Keratinocyte (primary cell): ENCODE measurements at regions not wholly inside any gene's neighbourhood (a gene's known extent, or its start where the extent isn't known, plus 50 kb on each side); places are given as distances from the start of the nearest gene placed in this dataset.

Experiments used
- DNase-seq: peaks from one replicate; pipeline ENCODE4 v3.0.0-alpha.2; 2011; ENCODE audit warnings: low read depth, missing footprints, low spot score
- FAIRE-seq: peaks from 2 replicates; lab custom pipeline; 2011; peaks lifted over from hg19 to GRCh38; lab: Jason Lieb, UNC
- H2AFZ ChIP-seq: 2 replicates; pipeline ENCODE4 v1.6.0; 2012; ENCODE audit warnings: low read length, control low read depth, inconsistent platforms; ENCODE audit not compliant: control insufficient read depth
- H3K27ac ChIP-seq: 2 replicates; pipeline ENCODE4 v1.5.1; 2011; ENCODE audit warnings: low read length; ENCODE audit not compliant: control insufficient read depth, insufficient read depth
- H3K27me3 ChIP-seq: 3 replicates; pipeline ENCODE4 v1.6.0; 2011; ENCODE audit warnings: low read length; ENCODE audit not compliant: control insufficient read depth, insufficient read depth; ENCODE audit errors: extremely low read depth
- H3K36me3 ChIP-seq, 2 experiments: 2 replicates in 1 of 2; 3 replicates in 1 of 2; pipeline ENCODE4 v1.5.1; 2011; ENCODE audit warnings: low read length in 2 of 2, mild to moderate bottlenecking in 1 of 2; ENCODE audit not compliant: control insufficient read depth in 2 of 2, insufficient read depth in 2 of 2; ENCODE audit errors: extremely low read depth in 1 of 2
- H3K4me1 ChIP-seq: 3 replicates; pipeline ENCODE4 v1.5.1; 2011; ENCODE audit warnings: low read length; ENCODE audit not compliant: control insufficient read depth, insufficient read depth; ENCODE audit errors: extremely low read depth
- H3K4me2 ChIP-seq: 3 replicates; pipeline ENCODE4 v1.6.0; 2011; ENCODE audit warnings: low read depth, low read length; ENCODE audit not compliant: control insufficient read depth, insufficient read depth; ENCODE audit errors: extremely low read depth
- H3K4me3 ChIP-seq, 3 experiments: fragments of 200-600 bp in 1 of 3; sonication (generic) in 1 of 3; 2 replicates in 2 of 3; 3 replicates in 1 of 3; pipeline ENCODE4 v1.5.1; 2011 to 2016; ENCODE audit warnings: low read length in 3 of 3, mild to moderate bottlenecking in 3 of 3, control low read depth in 2 of 3, inconsistent platforms in 1 of 3, low read depth in 1 of 3, mixed read lengths in 1 of 3, mixed run types in 1 of 3, moderate library complexity in 1 of 3; ENCODE audit not compliant: control insufficient read depth in 2 of 3, insufficient read depth in 2 of 3; ENCODE audit errors: extremely low read depth in 1 of 3
- H3K79me2 ChIP-seq: 2 replicates; pipeline ENCODE4 v1.6.0; 2012; ENCODE audit warnings: low read length; ENCODE audit not compliant: control insufficient read depth, insufficient read depth
- H3K9ac ChIP-seq: 3 replicates; pipeline ENCODE4 v1.6.0; 2011; ENCODE audit warnings: low read length; ENCODE audit not compliant: control insufficient read depth, insufficient read depth; ENCODE audit errors: extremely low read depth
- H3K9me1 ChIP-seq: 3 replicates; pipeline ENCODE4 v1.6.0; 2011; ENCODE audit warnings: low read length; ENCODE audit not compliant: control insufficient read depth, insufficient read depth; ENCODE audit errors: extremely low read depth
- H3K9me3 ChIP-seq: 2 replicates; pipeline ENCODE4 v1.5.1; 2012; ENCODE audit warnings: low read depth, low read length; ENCODE audit not compliant: control insufficient read depth
- H4K20me1 ChIP-seq: 3 replicates; pipeline ENCODE4 v1.6.0; 2011; ENCODE audit warnings: low read length; ENCODE audit not compliant: control insufficient read depth, insufficient read depth; ENCODE audit errors: extremely low read depth
- EZH2 ChIP-seq: IDR thresholded peaks from one replicate; pipeline ENCODE4 v1.6.1; 2012; ENCODE audit warnings: inconsistent platforms, mild to moderate bottlenecking, low read length, moderate library complexity
- dilution Hi-C: fragments of 300-500 bp; cut with MboI; formaldehyde crosslinking; loops from one replicate; pipeline ENCODE4 v1.7.0; 2020; ENCODE audit warnings: low sequenced_read_pairs; ENCODE audit not compliant: extremely low pct_ligation_motif_present
- TF ChIP-seq, protein P1 (sequence below), 3 experiments: IDR thresholded peaks in 1 of 3; conservative IDR thresholded peaks in 1 of 3; optimal IDR thresholded peaks in 1 of 3; 2 replicates in 2 of 3; 3 replicates in 1 of 3; pipeline versions ENCODE3 to v1.5.1; 2011; ENCODE audit warnings: low read length in 3 of 3, mild to moderate bottlenecking in 3 of 3, moderate library complexity in 2 of 3, control low read depth in 1 of 3, inconsistent platforms in 1 of 3; ENCODE audit not compliant: insufficient read depth in 2 of 3; ENCODE audit errors: extremely low read depth in 1 of 3

DNA sequence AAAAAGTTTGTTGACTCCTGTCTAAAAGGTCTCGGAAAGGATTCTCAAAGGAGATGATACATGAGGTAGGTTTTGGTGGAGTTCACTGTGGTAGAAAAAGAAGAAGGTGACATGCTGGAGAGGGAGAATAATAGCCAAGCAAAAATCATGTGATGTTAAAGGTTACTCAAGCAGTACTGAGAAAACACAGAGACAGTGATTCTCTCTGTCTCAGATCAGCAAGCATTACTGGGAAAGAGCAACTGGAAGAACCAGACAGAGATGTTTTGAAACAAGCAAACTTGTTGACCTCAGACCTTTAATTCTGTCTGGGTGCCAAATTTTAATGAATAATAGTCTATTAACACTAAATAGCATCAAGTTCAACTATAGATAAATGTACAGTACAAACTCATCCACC is 183.5 kb upstream of the PLEKHG7 start:
- H3K4me3 ChIP-seq: no peak overlapping the region
- dilution Hi-C loops: no loop called here
- no peaks in the 10 kb centered on the region for H3K36me3 ChIP-seq
- H4K20me1 ChIP-seq: no peaks in the 10 kb centered on the region
- H3K9ac ChIP-seq: no peak overlapping the region
- H3K27me3 ChIP-seq: no peaks in the 10 kb centered on the region
- no peak overlapping the region for H3K4me2 ChIP-seq
- H3K79me2 ChIP-seq: no peaks in the 10 kb centered on the region
- no peak for DNase-seq
- H3K27ac ChIP-seq: no peak overlapping the region
- no peak overlapping the region for H2AFZ ChIP-seq
- no peak for TF ChIP-seq EZH2
- TF ChIP-seq, protein P1, sequence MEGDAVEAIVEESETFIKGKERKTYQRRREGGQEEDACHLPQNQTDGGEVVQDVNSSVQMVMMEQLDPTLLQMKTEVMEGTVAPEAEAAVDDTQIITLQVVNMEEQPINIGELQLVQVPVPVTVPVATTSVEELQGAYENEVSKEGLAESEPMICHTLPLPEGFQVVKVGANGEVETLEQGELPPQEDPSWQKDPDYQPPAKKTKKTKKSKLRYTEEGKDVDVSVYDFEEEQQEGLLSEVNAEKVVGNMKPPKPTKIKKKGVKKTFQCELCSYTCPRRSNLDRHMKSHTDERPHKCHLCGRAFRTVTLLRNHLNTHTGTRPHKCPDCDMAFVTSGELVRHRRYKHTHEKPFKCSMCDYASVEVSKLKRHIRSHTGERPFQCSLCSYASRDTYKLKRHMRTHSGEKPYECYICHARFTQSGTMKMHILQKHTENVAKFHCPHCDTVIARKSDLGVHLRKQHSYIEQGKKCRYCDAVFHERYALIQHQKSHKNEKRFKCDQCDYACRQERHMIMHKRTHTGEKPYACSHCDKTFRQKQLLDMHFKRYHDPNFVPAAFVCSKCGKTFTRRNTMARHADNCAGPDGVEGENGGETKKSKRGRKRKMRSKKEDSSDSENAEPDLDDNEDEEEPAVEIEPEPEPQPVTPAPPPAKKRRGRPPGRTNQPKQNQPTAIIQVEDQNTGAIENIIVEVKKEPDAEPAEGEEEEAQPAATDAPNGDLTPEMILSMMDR (optimal IDR thresholded peaks at IDR 0.05 in 1 of 3, IDR thresholded peaks at IDR 0.05 in 1 of 3, conservative IDR thresholded peaks at IDR 0.05 in 1 of 3; ENCODE audit: extremely low read depth in 1 of 3, insufficient read depth in 2 of 3, low read length in 3 of 3): no peak
- FAIRE-seq: no peak
- peaks cover 3% of the 10 kb centered on the region for H3K4me1 ChIP-seq
- no peaks in the 10 kb centered on the region for H3K9me3 ChIP-seq
- no peaks in the 10 kb centered on the region for H3K9me1 ChIP-seq

DNA sequence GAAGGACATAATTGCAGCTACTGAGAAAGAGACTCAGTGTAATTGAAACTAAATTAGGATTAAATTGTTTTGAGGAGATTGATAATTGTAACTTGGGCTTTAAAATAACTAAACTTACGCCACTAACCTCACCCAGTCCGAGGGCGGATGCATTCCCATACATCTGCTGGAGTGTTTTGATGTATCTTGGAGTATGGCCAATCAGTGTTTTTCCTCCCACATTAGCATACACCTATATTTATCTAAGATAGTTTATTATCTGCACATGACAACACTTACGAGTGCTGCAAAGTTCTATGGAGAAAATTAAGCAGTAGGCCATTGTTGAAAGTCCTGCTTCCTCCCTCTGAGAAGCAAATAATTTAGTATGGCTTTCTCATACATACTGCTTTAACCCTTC is 184.7 kb upstream of the PLEKHG7 start:
- H3K9ac ChIP-seq: no peak overlapping the region
- dilution Hi-C loops: no loop called here
- H3K4me2 ChIP-seq: no peak overlapping the region
- H3K79me2 ChIP-seq: no peaks in the 10 kb centered on the region
- no peaks in the 10 kb centered on the region for H3K9me1 ChIP-seq
- DNase-seq (no peak), FAIRE-seq (no peak)
- no peak overlapping the region for H3K4me3 ChIP-seq
- H3K36me3 ChIP-seq: no peaks in the 10 kb centered on the region
- H2AFZ ChIP-seq: no peak overlapping the region
- peaks cover 3% of the 10 kb centered on the region for H3K4me1 ChIP-seq
- H3K9me3 ChIP-seq: no peaks in the 10 kb centered on the region
- no peaks in the 10 kb centered on the region for H4K20me1 ChIP-seq
- no peaks in the 10 kb centered on the region for H3K27me3 ChIP-seq
- H3K27ac ChIP-seq: no peak overlapping the region
- no peak for TF ChIP-seq EZH2
- TF ChIP-seq, protein P1 (optimal IDR thresholded peaks at IDR 0.05 in 1 of 3, IDR thresholded peaks at IDR 0.05 in 1 of 3, conservative IDR thresholded peaks at IDR 0.05 in 1 of 3; ENCODE audit: extremely low read depth in 1 of 3, insufficient read depth in 2 of 3, low read length in 3 of 3): no peak
